GM23338 (cell line): ENCODE measurements at regions not wholly inside any gene's neighbourhood (a gene's known extent, or its start where the extent isn't known, plus 50 kb on each side); places are given as distances from the start of the nearest gene placed in this dataset.

Source experiments
- ATAC-seq: fragments of 200-7000 bp; cut with Tn5 transposase; 3 replicates; pipeline ENCODE4 v1.9.1; 2020
- DNase-seq: peaks from one replicate; pipeline ENCODE4 v3.0.0-alpha.2; 2015; ENCODE audit warnings: low spot score
- H2AFZ ChIP-seq: fragments of 200-600 bp; sonication (generic); 2 replicates; pipeline ENCODE4 v1.8.0; 2016; ENCODE audit warnings: antibody characterized with exemption, mild to moderate bottlenecking, moderate library complexity
- H3F3A ChIP-seq: fragments of 200-600 bp; sonication (generic); replicated peaks from 2 replicates; pipeline ENCODE4 v1.8.0; 2017; ENCODE audit warnings: antibody characterized with exemption, mixed run types, low read depth
- H3K27ac ChIP-seq: fragments of 200-600 bp; sonication (generic); 2 replicates; pipeline ENCODE4 v1.6.1; 2016; ENCODE audit warnings: low read depth
- H3K27me3 ChIP-seq: fragments of 200-600 bp; sonication (generic); 2 replicates; pipeline ENCODE4 v1.8.0; 2016; ENCODE audit warnings: mild to moderate bottlenecking, mixed run types, moderate library complexity; ENCODE audit not compliant: insufficient read depth
- H3K36me3 ChIP-seq: fragments of 200-600 bp; sonication (generic); 2 replicates; pipeline ENCODE4 v1.8.0; 2016; ENCODE audit warnings: mild to moderate bottlenecking; ENCODE audit not compliant: insufficient read depth
- H3K4me1 ChIP-seq: fragments of 200-600 bp; sonication (generic); 2 replicates; pipeline ENCODE4 v1.8.0; 2016; ENCODE audit warnings: mild to moderate bottlenecking, moderate library complexity; ENCODE audit not compliant: insufficient read depth
- H3K4me2 ChIP-seq: fragments of 200-600 bp; sonication (generic); 2 replicates; pipeline ENCODE4 v1.7.1; 2017; ENCODE audit warnings: mixed run types
- H3K4me3 ChIP-seq: fragments of 200-600 bp; sonication (generic); 2 replicates; pipeline ENCODE4 v1.6.1; 2016; ENCODE audit warnings: mixed run types
- H3K79me2 ChIP-seq: fragments of 200-600 bp; sonication (generic); replicated peaks from 2 replicates; pipeline ENCODE4 v1.8.0; 2017; ENCODE audit warnings: mild to moderate bottlenecking; ENCODE audit not compliant: insufficient read depth
- H3K9me2 ChIP-seq: fragments of 200-600 bp; sonication (generic); 2 replicates; pipeline ENCODE4 v1.8.0; 2017; ENCODE audit not compliant: insufficient read depth
- H4K20me1 ChIP-seq: fragments of 200-600 bp; sonication (generic); replicated peaks from 2 replicates; pipeline ENCODE4 v1.8.0; 2017; ENCODE audit warnings: mild to moderate bottlenecking; ENCODE audit not compliant: insufficient read depth
- H3K27ac Mint-ChIP-seq: 2 replicates; pipeline ENCODE4 v1.8.0; 2020; ENCODE audit warnings: inconsistent platforms, mild to moderate bottlenecking, moderate library complexity, mixed read lengths
- H3K27me3 Mint-ChIP-seq: 3 replicates; pipeline ENCODE4 v1.8.0; 2022; ENCODE audit warnings: low read depth, mild to moderate bottlenecking, moderate library complexity, mixed read lengths, inconsistent platforms; ENCODE audit not compliant: insufficient read depth, poor library complexity
- H3K36me3 Mint-ChIP-seq: 3 replicates; pipeline ENCODE4 v1.8.0; 2021; ENCODE audit warnings: low read depth, mild to moderate bottlenecking, inconsistent platforms, moderate library complexity, mixed read lengths
- H3K4me1 Mint-ChIP-seq: 3 replicates; pipeline ENCODE4 v1.8.0; 2020; ENCODE audit warnings: mild to moderate bottlenecking, inconsistent platforms, mixed read lengths
- H3K4me3 Mint-ChIP-seq: 3 replicates; pipeline ENCODE4 v1.8.0; 2021; ENCODE audit warnings: moderate library complexity, mild to moderate bottlenecking, inconsistent platforms, mixed read lengths
- H3K9me3 Mint-ChIP-seq: 3 replicates; pipeline ENCODE4 v1.8.0; 2020; ENCODE audit warnings: moderate library complexity, mild to moderate bottlenecking, inconsistent platforms, mixed read lengths
- EZH2 ChIP-seq: fragments of 200-600 bp; sonication (generic); IDR thresholded peaks from one replicate; pipeline ENCODE4 v1.8.0; 2017; ENCODE audit warnings: antibody characterized with exemption, mild to moderate bottlenecking, low read depth; ENCODE audit not compliant: unreplicated experiment
- EZH2phosphoT487 ChIP-seq: fragments of 200-600 bp; sonication (generic); IDR thresholded peaks from one replicate; pipeline ENCODE4 v1.8.1; 2018; ENCODE audit warnings: antibody characterized with exemption; ENCODE audit not compliant: unreplicated experiment
- NANOG ChIP-seq: IDR thresholded peaks from 2 replicates; pipeline ENCODE4 v1.6.1; 2016; ENCODE audit warnings: antibody characterized with exemption, borderline replicate concordance
- POLR2AphosphoS5 ChIP-seq: IDR thresholded peaks from 2 replicates; pipeline ENCODE4 v1.6.1; 2016; ENCODE audit warnings: antibody characterized with exemption, low read depth
- STAT1 ChIP-seq: IDR thresholded peaks from one replicate; pipeline ENCODE4 v1.6.1; 2016; ENCODE audit warnings: antibody characterized with exemption; ENCODE audit not compliant: unreplicated experiment
- TF ChIP-seq, protein P1 (sequence below): IDR thresholded peaks from one replicate; pipeline ENCODE4 v1.6.1; 2018; ENCODE audit warnings: antibody characterized with exemption; ENCODE audit not compliant: unreplicated experiment
- TF ChIP-seq, protein P2 (sequence below), 2 experiments: fragments of 200-600 bp in 1 of 2; sonication (generic) in 1 of 2; conservative IDR thresholded peaks; 2 replicates each; pipeline versions ENCODE4 v1.5.1 to v1.6.1; 2016 to 2017; ENCODE audit warnings: antibody characterized with exemption in 2 of 2, low read depth in 2 of 2, mild to moderate bottlenecking in 2 of 2, moderate library complexity in 1 of 2

DNA sequence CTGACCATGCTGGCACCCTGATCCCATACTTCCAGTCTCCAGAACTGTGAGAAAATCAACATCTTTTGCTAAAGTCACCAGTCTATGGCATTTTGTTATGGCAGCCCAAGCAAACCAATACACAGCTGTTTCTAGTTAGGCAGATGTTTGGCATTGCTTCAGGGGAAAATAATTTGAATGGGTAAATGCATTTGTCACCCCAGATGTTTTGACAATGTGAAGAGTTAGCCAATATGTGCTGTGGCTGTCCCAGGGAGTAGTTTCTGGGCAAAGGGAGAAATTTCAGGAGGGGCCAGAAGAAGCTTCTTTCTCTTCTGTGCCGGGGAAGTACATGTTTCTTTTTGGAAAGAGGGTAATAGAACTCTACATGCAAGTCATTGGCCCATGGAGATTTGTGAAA, 619.0 kb downstream of the SLC4A3 start:
- Mint-ChIP-seq H3K9me3 (no peaks in the 10 kb centered on the region), H3K4me1 (peaks cover 5% of the 10 kb centered on the region; the same call in 2 of the 3 replicates), H3K27me3 (no peaks in the 10 kb centered on the region), H3K36me3 (no peaks in the 10 kb centered on the region), H3K27ac (no peak overlapping the region), H3K4me3 (no peak overlapping the region)
- TF ChIP-seq STAT1 (no peak), POLR2AphosphoS5 (no peak), EZH2 (no peak)
- TF ChIP-seq, protein P1, sequence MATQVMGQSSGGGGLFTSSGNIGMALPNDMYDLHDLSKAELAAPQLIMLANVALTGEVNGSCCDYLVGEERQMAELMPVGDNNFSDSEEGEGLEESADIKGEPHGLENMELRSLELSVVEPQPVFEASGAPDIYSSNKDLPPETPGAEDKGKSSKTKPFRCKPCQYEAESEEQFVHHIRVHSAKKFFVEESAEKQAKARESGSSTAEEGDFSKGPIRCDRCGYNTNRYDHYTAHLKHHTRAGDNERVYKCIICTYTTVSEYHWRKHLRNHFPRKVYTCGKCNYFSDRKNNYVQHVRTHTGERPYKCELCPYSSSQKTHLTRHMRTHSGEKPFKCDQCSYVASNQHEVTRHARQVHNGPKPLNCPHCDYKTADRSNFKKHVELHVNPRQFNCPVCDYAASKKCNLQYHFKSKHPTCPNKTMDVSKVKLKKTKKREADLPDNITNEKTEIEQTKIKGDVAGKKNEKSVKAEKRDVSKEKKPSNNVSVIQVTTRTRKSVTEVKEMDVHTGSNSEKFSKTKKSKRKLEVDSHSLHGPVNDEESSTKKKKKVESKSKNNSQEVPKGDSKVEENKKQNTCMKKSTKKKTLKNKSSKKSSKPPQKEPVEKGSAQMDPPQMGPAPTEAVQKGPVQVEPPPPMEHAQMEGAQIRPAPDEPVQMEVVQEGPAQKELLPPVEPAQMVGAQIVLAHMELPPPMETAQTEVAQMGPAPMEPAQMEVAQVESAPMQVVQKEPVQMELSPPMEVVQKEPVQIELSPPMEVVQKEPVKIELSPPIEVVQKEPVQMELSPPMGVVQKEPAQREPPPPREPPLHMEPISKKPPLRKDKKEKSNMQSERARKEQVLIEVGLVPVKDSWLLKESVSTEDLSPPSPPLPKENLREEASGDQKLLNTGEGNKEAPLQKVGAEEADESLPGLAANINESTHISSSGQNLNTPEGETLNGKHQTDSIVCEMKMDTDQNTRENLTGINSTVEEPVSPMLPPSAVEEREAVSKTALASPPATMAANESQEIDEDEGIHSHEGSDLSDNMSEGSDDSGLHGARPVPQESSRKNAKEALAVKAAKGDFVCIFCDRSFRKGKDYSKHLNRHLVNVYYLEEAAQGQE = no peak
- H3K9me2 ChIP-seq = peaks cover 10% of the 10 kb centered on the region; the same call in 1 of the 2 replicates
- no peak for DNase-seq
- H3K4me3 ChIP-seq = no peak overlapping the region
- no peak overlapping the region for H2AFZ ChIP-seq
- no peaks in the 10 kb centered on the region for H3F3A ChIP-seq
- H4K20me1 ChIP-seq = no peaks in the 10 kb centered on the region
- H3K27ac ChIP-seq = no peak overlapping the region
- no peaks in the 10 kb centered on the region; the same call in 1 of the 2 replicates for H3K4me1 ChIP-seq
- no peaks in the 10 kb centered on the region for H3K79me2 ChIP-seq
- H3K4me2 ChIP-seq = no peak overlapping the region
- no peak for ATAC-seq
- H3K27me3 ChIP-seq = no peaks in the 10 kb centered on the region
- no peaks in the 10 kb centered on the region for H3K36me3 ChIP-seq

DNA sequence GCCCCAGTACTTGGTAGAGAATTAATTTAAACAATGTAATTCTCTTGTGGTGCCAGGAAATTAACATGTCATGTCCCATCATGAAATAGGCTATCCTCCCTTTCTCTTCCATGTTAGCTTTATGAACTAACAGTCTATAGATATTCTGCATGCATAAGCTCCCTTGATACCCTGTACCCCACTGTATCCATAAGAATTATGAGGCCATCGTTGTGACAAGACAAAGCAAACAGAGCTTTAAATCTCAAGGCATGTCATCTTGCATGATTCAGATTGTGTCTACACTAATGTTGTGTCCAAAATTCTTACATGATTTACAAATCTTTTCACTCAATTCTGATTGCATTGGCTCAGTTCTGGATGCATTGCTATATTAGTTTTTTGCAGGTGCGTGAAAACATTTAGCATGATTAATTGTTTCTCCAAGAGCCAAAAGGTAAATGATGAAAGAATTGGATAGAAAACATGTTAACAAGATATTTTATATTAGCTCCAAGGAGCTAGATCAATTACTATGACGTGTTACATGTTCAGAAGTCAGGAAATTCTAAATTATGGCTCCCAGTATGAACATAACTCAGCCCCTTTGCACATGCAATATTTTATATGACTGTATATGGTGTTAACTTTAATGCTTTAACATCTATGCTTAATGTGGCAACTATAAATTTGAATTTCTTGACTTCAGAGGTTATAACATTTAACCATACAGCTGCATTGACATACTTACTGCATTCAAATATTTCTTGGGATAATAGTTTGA, 620.3 kb downstream of the SLC4A3 start:
- peaks cover 10% of the 10 kb centered on the region; the same call in 1 of the 2 replicates for H3K9me2 ChIP-seq
- H3K4me1 ChIP-seq = no peaks in the 10 kb centered on the region; the same call in 1 of the 2 replicates
- no peak overlapping the region for H3K27ac Mint-ChIP-seq
- H2AFZ ChIP-seq = no peak overlapping the region
- H3K4me3 ChIP-seq = no peak overlapping the region
- DNase-seq = no peak
- H3K27ac ChIP-seq = no peak overlapping the region
- H3K36me3 Mint-ChIP-seq = no peaks in the 10 kb centered on the region
- H3K27me3 Mint-ChIP-seq = no peaks in the 10 kb centered on the region
- H3K9me3 Mint-ChIP-seq = no peaks in the 10 kb centered on the region
- peaks cover 5% of the 10 kb centered on the region; the same call in 2 of the 3 replicates for H3K4me1 Mint-ChIP-seq
- H3K27me3 ChIP-seq = no peaks in the 10 kb centered on the region
- no peaks in the 10 kb centered on the region for H3F3A ChIP-seq
- ATAC-seq = no peak
- H3K4me3 Mint-ChIP-seq = no peak overlapping the region
- no peaks in the 10 kb centered on the region for H3K36me3 ChIP-seq
- no peaks in the 10 kb centered on the region for H4K20me1 ChIP-seq
- H3K4me2 ChIP-seq = no peak overlapping the region
- no peaks in the 10 kb centered on the region for H3K79me2 ChIP-seq
- TF ChIP-seq NANOG = no peak
- TF ChIP-seq, protein P2, sequence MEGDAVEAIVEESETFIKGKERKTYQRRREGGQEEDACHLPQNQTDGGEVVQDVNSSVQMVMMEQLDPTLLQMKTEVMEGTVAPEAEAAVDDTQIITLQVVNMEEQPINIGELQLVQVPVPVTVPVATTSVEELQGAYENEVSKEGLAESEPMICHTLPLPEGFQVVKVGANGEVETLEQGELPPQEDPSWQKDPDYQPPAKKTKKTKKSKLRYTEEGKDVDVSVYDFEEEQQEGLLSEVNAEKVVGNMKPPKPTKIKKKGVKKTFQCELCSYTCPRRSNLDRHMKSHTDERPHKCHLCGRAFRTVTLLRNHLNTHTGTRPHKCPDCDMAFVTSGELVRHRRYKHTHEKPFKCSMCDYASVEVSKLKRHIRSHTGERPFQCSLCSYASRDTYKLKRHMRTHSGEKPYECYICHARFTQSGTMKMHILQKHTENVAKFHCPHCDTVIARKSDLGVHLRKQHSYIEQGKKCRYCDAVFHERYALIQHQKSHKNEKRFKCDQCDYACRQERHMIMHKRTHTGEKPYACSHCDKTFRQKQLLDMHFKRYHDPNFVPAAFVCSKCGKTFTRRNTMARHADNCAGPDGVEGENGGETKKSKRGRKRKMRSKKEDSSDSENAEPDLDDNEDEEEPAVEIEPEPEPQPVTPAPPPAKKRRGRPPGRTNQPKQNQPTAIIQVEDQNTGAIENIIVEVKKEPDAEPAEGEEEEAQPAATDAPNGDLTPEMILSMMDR (conservative IDR thresholded peaks at IDR 0.05; ENCODE audit: low read depth in 2 of 2) = no peak
- TF ChIP-seq, protein P1 = no peak
- no peak for TF ChIP-seq EZH2phosphoT487
- TF ChIP-seq POLR2AphosphoS5 = no peak
- TF ChIP-seq STAT1 = no peak
